Brain microvascular endothelial cell (primary cell): ENCODE measurements at regions not wholly inside any gene's neighbourhood (a gene's known extent, or its start where the extent isn't known, plus 50 kb on each side); places are given as distances from the start of the nearest gene placed in this dataset.

ENCODE experiments used
- DNase-seq: peaks from one replicate; pipeline ENCODE4 v3.0.0-alpha.2; 2020
- H3K27ac ChIP-seq: fragments of 250-450 bp; sonication (Bioruptor Pico); 2 replicates; pipeline ENCODE4 v1.5.1; 2020; ENCODE audit warnings: mild to moderate bottlenecking, moderate library complexity
- H3K27me3 ChIP-seq: fragments of 250-450 bp; sonication (Bioruptor Pico); replicated peaks from 2 replicates; pipeline ENCODE4 v1.5.1; 2020; ENCODE audit warnings: mild to moderate bottlenecking
- H3K36me3 ChIP-seq: fragments of 250-450 bp; sonication (Bioruptor Pico); replicated peaks from 2 replicates; pipeline ENCODE4 v1.5.1; 2020; ENCODE audit warnings: mild to moderate bottlenecking
- H3K4me3 ChIP-seq: 2 replicates; pipeline ENCODE4 v1.5.1; 2011; ENCODE audit warnings: low read depth, mild to moderate bottlenecking, control low read depth, low read length, moderate library complexity
- CTCF ChIP-seq: IDR thresholded peaks from 2 replicates; pipeline ENCODE4 v1.5.1; 2011; ENCODE audit warnings: low read depth, mild to moderate bottlenecking, moderate library complexity, low read length, control low read depth, inconsistent platforms; ENCODE audit errors: missing control alignments
- in situ Hi-C: cut with HindIII; loops from 2 replicates; pipeline ENCODE4 v1.10.0; 2017; ENCODE audit warnings: low sequenced_read_pairs, low pct_ligation_motif_present

DNA sequence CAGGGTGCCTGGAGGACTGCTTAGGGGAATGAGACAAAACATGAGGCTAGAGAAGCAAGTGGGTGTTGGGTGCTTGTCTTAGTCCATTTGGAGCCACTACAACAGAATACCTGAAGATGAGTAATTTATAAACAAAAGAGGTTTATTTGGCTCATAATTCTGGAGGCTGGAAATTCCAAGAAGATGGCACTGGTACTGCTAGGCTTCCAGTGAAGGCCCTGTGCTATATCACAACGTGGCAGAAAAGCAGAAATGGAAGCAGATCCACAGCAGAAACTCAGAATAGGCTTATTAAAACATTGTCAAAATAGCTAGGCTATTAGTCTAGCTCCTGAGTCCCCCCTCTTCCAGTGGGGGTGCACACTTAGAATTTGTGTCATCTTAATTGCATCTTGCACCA is 701.7 kb downstream of the RWDD3 start:
- Histone ChIP-seq H3K27ac (no peak overlapping the region), H3K27me3 (no peaks in the 10 kb centered on the region), H3K4me3 (no peak overlapping the region), H3K36me3 (no peaks in the 10 kb centered on the region)
- no peak for TF ChIP-seq CTCF
- in situ Hi-C loops, result no loop called here
- no peak for DNase-seq

- no peak overlapping the region for H3K27ac ChIP-seq
- TF ChIP-seq CTCF, result no peak
- no peak overlapping the region for H3K4me3 ChIP-seq
- in situ Hi-C loops, result no loop called here
- no peaks in the 10 kb centered on the region for H3K36me3 ChIP-seq
- H3K27me3 ChIP-seq, result no peaks in the 10 kb centered on the region
- no peak for DNase-seq
Observed at GRCh38 chr1:95941121-95941798, 707.2 kb downstream of the RWDD3 start.

DNA sequence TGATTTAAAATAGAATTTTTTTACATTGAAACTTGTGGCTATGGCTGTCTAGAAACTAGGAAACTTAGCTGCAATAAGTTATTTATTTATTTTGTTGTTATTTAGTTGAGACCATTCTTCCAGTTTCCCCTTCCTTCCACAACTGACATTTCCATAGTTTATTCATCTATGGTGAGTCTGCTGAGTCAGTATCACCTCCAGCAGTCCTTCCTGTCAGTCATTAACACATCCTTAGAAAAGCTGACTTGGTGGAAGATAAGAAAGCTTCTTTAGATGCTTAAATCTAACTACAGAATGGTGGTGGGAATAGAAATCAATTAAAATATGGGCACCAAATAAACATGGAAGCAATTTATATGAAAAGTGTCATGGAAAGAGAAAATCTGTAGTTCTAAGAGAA is 714.0 kb downstream of the RWDD3 start:
- Histone ChIP-seq H3K36me3 (no peaks in the 10 kb centered on the region), H3K27ac (no peak overlapping the region), H3K27me3 (no peaks in the 10 kb centered on the region), H3K4me3 (no peak overlapping the region)
- in situ Hi-C loops, result no loop called here
- no peak for TF ChIP-seq CTCF
- no peak for DNase-seq

DNA sequence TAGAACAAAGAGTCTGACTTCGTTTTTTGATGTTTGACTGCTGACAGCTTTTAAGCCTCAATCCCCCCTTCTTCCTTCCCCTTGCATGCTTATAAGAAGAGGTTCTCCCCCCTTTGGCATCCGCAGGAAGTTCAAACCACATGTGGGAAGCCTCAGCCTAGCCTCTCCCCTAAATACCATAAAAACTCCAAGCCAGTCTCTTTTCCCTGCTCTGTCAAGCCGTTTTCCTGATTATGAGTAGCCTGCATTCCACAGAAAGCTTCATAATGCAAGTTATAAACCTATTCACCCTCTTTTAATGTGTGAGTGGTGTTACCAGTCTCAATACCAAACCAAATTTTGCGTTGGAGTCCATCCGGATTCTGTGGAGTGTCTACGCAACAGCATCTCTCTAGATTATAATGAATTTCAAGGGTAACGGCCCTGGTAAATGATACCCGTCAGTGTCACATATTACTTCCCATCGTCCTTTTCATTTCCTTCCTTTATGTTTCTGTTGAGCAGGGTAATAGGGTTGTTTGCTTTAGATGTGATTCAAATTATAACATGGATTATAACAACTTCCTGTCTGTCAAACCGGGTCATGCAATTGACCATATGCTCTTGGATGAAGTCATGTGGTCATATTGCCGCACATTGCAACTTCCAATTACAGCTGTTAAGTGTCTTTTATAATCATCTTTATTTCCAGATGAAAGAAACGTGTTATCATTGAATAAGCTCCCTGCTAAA is 717.5 kb downstream of the RWDD3 start:
- Histone ChIP-seq H3K4me3 (no peak overlapping the region), H3K27ac (no peak overlapping the region), H3K36me3 (no peaks in the 10 kb centered on the region), H3K27me3 (no peaks in the 10 kb centered on the region)
- no peak for DNase-seq
- no peak for TF ChIP-seq CTCF
- in situ Hi-C loops, result no loop called here

GRCh38 chr1:95953015-95953414 is 719.0 kb downstream of the RWDD3 start:
- TF ChIP-seq CTCF, result no peak
- no peak for DNase-seq
- Histone ChIP-seq H3K27me3 (no peaks in the 10 kb centered on the region), H3K36me3 (no peaks in the 10 kb centered on the region), H3K4me3 (no peak overlapping the region), H3K27ac (no peak overlapping the region)
- in situ Hi-C loops, result no loop called here
